ENCODE measurements at regions not wholly inside any gene's neighbourhood (a gene's known extent, or its start where the extent isn't known, plus 50 kb on each side); places are given as distances from the start of the nearest gene placed in this dataset.
A peak's percentile ranks its signal among the peaks of the same experiment; 100 is the strongest.

DNA sequence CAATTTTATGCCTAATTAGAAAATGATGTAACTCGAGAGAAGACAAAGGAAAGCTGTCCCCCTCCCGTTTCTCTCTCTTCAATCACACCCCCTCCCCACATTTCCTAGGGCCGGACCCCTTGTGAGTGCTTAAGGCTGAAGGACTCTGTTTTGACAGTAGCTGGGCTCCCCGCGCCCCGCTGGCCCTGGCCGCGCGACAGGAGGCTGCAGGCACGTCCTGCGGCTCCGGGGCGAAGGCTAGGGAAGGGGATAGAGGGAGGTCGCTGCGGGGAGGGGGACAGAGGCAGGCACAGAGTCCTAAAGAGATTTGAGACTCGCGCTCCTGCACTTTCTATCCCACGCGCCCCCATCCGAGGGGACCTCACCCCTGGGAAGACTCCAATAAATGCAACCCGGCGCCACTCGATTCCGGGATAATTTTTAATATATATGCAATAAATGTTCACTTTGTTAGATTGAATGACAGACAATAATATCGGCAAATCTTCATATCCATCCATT is 56.2 kb upstream of the TMEM33 start:
- Histone ChIP-seq H2AFZ (ENCODE audit: control insufficient read depth, low read length) (no peak overlapping the region), H3K4me2 (ENCODE audit: control insufficient read depth, extremely low read depth, insufficient read depth, low read depth, low read length) (no peak overlapping the region), H3K9me3 (ENCODE audit: control insufficient read depth, low read depth, low read length) (no peaks in the 10 kb centered on the region), H4K20me1 (ENCODE audit: control insufficient read depth, extremely low read depth, insufficient read depth, low read length) (peaks cover 3% of the 10 kb centered on the region), H3K27me3 (ENCODE audit: control insufficient read depth, extremely low read depth, insufficient read depth, low read length) (peaks cover 71% of the 10 kb centered on the region), H3K9me1 (ENCODE audit: control insufficient read depth, extremely low read depth, insufficient read depth, low read length) (no peaks in the 10 kb centered on the region), H3K4me3 (ENCODE audit: control insufficient read depth in 2 of 3, extremely low read depth in 1 of 3, insufficient read depth in 2 of 3, low read depth in 1 of 3, low read length in 3 of 3) (no peak overlapping the region), H3K36me3 (ENCODE audit: control insufficient read depth in 2 of 2, extremely low read depth in 1 of 2, insufficient read depth in 2 of 2, low read length in 2 of 2) (no peaks in the 10 kb centered on the region), H3K27ac (ENCODE audit: control insufficient read depth, insufficient read depth, low read length) (no peak overlapping the region), H3K9ac (ENCODE audit: control insufficient read depth, extremely low read depth, insufficient read depth, low read length) (no peak overlapping the region), H3K4me1 (ENCODE audit: control insufficient read depth, extremely low read depth, insufficient read depth, low read length) (no peaks in the 10 kb centered on the region), H3K79me2 (ENCODE audit: control insufficient read depth, insufficient read depth, low read length) (no peaks in the 10 kb centered on the region)
- FAIRE-seq (no peak), DNase-seq (ENCODE audit: low read depth, low spot score) (no peak)
- dilution Hi-C loops (cut with MboI; ENCODE audit: extremely low pct_ligation_motif_present, low sequenced_read_pairs), result no loop called here
- TF ChIP-seq EZH2 (IDR thresholded peaks at IDR 0.05; ENCODE audit: low read length), result peak; percentile 21
- TF ChIP-seq, protein P1, sequence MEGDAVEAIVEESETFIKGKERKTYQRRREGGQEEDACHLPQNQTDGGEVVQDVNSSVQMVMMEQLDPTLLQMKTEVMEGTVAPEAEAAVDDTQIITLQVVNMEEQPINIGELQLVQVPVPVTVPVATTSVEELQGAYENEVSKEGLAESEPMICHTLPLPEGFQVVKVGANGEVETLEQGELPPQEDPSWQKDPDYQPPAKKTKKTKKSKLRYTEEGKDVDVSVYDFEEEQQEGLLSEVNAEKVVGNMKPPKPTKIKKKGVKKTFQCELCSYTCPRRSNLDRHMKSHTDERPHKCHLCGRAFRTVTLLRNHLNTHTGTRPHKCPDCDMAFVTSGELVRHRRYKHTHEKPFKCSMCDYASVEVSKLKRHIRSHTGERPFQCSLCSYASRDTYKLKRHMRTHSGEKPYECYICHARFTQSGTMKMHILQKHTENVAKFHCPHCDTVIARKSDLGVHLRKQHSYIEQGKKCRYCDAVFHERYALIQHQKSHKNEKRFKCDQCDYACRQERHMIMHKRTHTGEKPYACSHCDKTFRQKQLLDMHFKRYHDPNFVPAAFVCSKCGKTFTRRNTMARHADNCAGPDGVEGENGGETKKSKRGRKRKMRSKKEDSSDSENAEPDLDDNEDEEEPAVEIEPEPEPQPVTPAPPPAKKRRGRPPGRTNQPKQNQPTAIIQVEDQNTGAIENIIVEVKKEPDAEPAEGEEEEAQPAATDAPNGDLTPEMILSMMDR (optimal IDR thresholded peaks at IDR 0.05 in 1 of 3, IDR thresholded peaks at IDR 0.05 in 1 of 3, conservative IDR thresholded peaks at IDR 0.05 in 1 of 3; ENCODE audit: extremely low read depth in 1 of 3, insufficient read depth in 2 of 3, low read length in 3 of 3), result no peak

DNA sequence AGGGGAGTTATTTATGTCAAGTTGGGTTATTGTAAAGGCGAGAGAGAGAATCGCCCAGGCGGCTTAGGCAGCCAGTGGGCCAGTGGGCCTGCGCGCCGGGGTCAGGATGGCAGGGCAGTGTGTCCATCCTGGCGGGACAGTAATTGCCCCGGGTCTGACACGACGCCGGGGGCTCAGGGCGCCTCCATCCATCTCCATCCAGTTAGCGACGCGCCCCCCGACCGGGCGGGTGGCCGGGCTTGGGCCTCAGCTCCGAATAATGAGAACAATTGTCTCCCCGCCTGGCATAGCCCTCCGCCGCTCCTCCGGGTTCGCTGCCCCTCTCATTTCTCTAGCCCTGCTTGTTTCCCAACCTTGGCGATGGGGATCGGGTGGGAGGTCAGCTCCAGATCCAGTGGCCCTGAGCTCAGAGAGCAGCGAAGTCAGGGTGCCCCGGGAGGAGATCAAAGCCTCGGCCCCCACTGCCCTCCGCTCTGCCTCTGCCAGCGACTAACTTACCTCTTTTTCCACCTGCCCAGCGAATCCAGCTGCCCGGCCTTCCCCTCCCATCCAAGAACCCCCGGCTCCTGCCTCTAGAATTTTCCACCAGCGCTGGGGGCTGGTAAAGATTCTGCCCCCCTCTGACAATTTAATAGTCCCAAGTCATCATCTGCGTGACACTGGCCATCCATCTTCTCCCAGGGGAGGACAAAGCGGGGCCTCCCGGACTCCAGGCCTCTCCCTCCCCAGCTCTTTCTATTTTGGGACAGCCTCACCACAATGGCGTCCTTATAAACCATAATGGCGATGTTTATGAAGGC is 56.9 kb upstream of the TMEM33 start:
- Histone ChIP-seq H3K4me3 (ENCODE audit: control insufficient read depth in 2 of 3, extremely low read depth in 1 of 3, insufficient read depth in 2 of 3, low read depth in 1 of 3, low read length in 3 of 3) (no peak overlapping the region), H3K4me2 (ENCODE audit: control insufficient read depth, extremely low read depth, insufficient read depth, low read depth, low read length) (no peak overlapping the region), H2AFZ (ENCODE audit: control insufficient read depth, low read length) (no peak overlapping the region), H3K79me2 (ENCODE audit: control insufficient read depth, insufficient read depth, low read length) (no peaks in the 10 kb centered on the region), H3K27ac (ENCODE audit: control insufficient read depth, insufficient read depth, low read length) (no peak overlapping the region), H3K9me3 (ENCODE audit: control insufficient read depth, low read depth, low read length) (no peaks in the 10 kb centered on the region), H3K36me3 (ENCODE audit: control insufficient read depth in 2 of 2, extremely low read depth in 1 of 2, insufficient read depth in 2 of 2, low read length in 2 of 2) (no peaks in the 10 kb centered on the region), H3K4me1 (ENCODE audit: control insufficient read depth, extremely low read depth, insufficient read depth, low read length) (no peaks in the 10 kb centered on the region), H4K20me1 (ENCODE audit: control insufficient read depth, extremely low read depth, insufficient read depth, low read length) (peaks cover 3% of the 10 kb centered on the region), H3K27me3 (ENCODE audit: control insufficient read depth, extremely low read depth, insufficient read depth, low read length) (peaks cover 77% of the 10 kb centered on the region), H3K9me1 (ENCODE audit: control insufficient read depth, extremely low read depth, insufficient read depth, low read length) (no peaks in the 10 kb centered on the region), H3K9ac (ENCODE audit: control insufficient read depth, extremely low read depth, insufficient read depth, low read length) (no peak overlapping the region)
- TF ChIP-seq, protein P1 (optimal IDR thresholded peaks at IDR 0.05 in 1 of 3, IDR thresholded peaks at IDR 0.05 in 1 of 3, conservative IDR thresholded peaks at IDR 0.05 in 1 of 3; ENCODE audit: extremely low read depth in 1 of 3, insufficient read depth in 2 of 3, low read length in 3 of 3), result no peak
- TF ChIP-seq EZH2 (IDR thresholded peaks at IDR 0.05; ENCODE audit: low read length), result no peak
- FAIRE-seq (no peak), DNase-seq (ENCODE audit: low read depth, low spot score) (no peak)
- dilution Hi-C loops (cut with MboI; ENCODE audit: extremely low pct_ligation_motif_present, low sequenced_read_pairs), result no loop called here
